Spleen (tissue), 7 donors: ENCODE measurements at regions not wholly inside any gene's neighbourhood (a gene's known extent, or its start where the extent isn't known, plus 50 kb on each side); places are given as distances from the start of the nearest gene placed in this dataset.

Experiments used
- CTCF ChIP-seq, 11 experiments: fragments of 200-600 bp in 7 of 11; fragments of 450-650 bp in 4 of 11; sonication (generic) in 4 of 11; IDR thresholded peaks in 8 of 11; conservative IDR thresholded peaks in 3 of 11; 1 replicate in 7 of 11; 2 replicates in 4 of 11; pipeline versions ENCODE4 v1.4.0 to v1.8.0; 2016 to 2021; ENCODE audit warnings: antibody characterized with exemption in 11 of 11, inconsistent platforms in 4 of 11, mild to moderate bottlenecking in 1 of 11
- POLR2A ChIP-seq, 3 donors: fragments of 450-650 bp; IDR thresholded peaks; one replicate each; pipeline ENCODE4 v1.5.1; 2017; ENCODE audit warnings: antibody characterized with exemption in 3 of 3, mild to moderate bottlenecking in 1 of 3
- POLR2AphosphoS5 ChIP-seq, 3 donors: sonication (generic); formaldehyde crosslinking; IDR thresholded peaks; one replicate each; pipeline ENCODE4 v1.5.1; 2017; ENCODE audit warnings: antibody characterized with exemption in 3 of 3
- donor health status: DM: no; HTN: no; CAD: no; lungs with moderate emphysema.
- donor health status: DM: no; HTN: no; CAD: no.
- donor health status: DM: no; HTN: no; CAD: no.

DNA sequence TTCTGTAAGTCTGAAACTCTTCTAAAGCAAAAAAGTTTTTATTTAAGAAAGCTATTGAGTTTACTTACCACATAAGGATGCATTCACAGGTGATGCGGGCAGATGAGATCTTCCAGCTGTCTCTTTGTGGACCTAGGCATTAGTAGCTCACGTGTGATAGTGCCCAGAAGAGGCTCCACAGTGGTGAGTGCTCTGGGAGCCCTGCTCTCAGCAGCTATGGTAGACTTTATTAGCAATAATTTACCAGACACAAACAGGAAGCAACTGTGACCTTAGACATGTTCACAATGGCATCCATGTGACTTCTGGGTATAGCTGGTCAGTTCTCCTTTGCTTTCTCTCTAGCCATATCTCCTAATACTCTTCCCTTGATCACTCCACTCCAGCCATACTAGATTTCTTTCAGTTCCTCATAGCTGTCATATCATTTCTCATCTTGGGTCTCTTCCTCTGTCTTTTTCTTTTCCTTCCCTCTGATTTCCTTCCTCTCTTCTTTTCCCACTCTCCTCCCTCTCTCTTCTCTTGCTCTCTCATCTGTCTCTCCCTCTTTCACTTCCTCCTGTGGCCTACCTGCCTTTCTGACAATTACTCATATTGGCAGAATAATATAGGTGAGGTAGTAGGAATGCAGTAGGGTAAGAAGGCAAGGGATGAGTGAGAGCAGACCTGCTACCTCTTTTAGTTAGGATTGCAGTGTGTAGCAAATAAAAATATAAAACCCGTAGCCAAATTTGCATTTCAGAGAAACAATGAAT, 75.2 kb upstream of the SCAF11 start:
- TF ChIP-seq CTCF (IDR thresholded peaks at IDR 0.05 in 8 of 11, conservative IDR thresholded peaks at IDR 0.05 in 3 of 11) = no peak
- TF ChIP-seq POLR2A (IDR thresholded peaks at IDR 0.05) = no peak
- no peak for TF ChIP-seq POLR2AphosphoS5 (IDR thresholded peaks at IDR 0.05)
